HL-60 (cell line): ENCODE measurements at regions not wholly inside any gene's neighbourhood (a gene's known extent, or its start where the extent isn't known, plus 50 kb on each side); places are given as distances from the start of the nearest gene placed in this dataset.

Experiments
- DNase-seq, 2 experiments: peaks; one replicate each; pipeline ENCODE4 v3.0.0-alpha.2; 2010 to 2020; ENCODE audit warnings: low read depth in 1 of 2, low spot score in 1 of 2
- H3K27ac ChIP-seq: fragments of 250-450 bp; sonication (Bioruptor Pico); replicated peaks from 2 replicates; pipeline ENCODE4 v1.5.1; 2020; ENCODE audit warnings: mild to moderate bottlenecking, moderate library complexity
- H3K27me3 ChIP-seq: fragments of 250-450 bp; sonication (Bioruptor Pico); 2 replicates; pipeline ENCODE4 v1.5.1; 2021; ENCODE audit warnings: mild to moderate bottlenecking, moderate library complexity; ENCODE audit not compliant: insufficient read depth, poor library complexity, severe bottlenecking
- H3K4me3 ChIP-seq: replicated peaks from 2 replicates; pipeline ENCODE4 v1.5.1; 2011; ENCODE audit warnings: mild to moderate bottlenecking, control low read depth, low read length; ENCODE audit not compliant: insufficient read depth
- CTCF ChIP-seq: IDR thresholded peaks from one replicate; pipeline ENCODE4 v1.5.1; 2011; ENCODE audit warnings: low read length, control low read depth, inconsistent platforms; ENCODE audit not compliant: insufficient read depth
- GABPA ChIP-seq: IDR thresholded peaks from 2 replicates; pipeline ENCODE4 v1.6.1; 2012; ENCODE audit warnings: low read depth
- POLR2AphosphoS5 ChIP-seq: IDR thresholded peaks from 2 replicates; pipeline ENCODE4 v1.6.1; 2012; ENCODE audit warnings: low read depth
- REST ChIP-seq: IDR thresholded peaks from 2 replicates; pipeline ENCODE4 v1.6.1; 2012; ENCODE audit warnings: low read depth; ENCODE audit not compliant: insufficient replicate concordance
- SPI1 ChIP-seq: IDR thresholded peaks from 2 replicates; pipeline ENCODE4 v1.6.1; 2012; ENCODE audit warnings: low read depth, mild to moderate bottlenecking, borderline replicate concordance

GRCh38 chr3:87509401-87509800 is 233.0 kb upstream of the POU1F1 start:
- TF ChIP-seq CTCF: no peak
- no peak for TF ChIP-seq GABPA
- no peak for TF ChIP-seq REST
- no peak for TF ChIP-seq POLR2AphosphoS5
- TF ChIP-seq SPI1: no peak
- DNase-seq: no peak
- no peak overlapping the region for H3K27ac ChIP-seq
- no peak overlapping the region for H3K4me3 ChIP-seq
- no peaks in the 10 kb centered on the region for H3K27me3 ChIP-seq

- no peaks in the 10 kb centered on the region for H3K27me3 ChIP-seq
These were observed 232.5 kb upstream of the POU1F1 start for GRCh38 chr3:87508921-87509320.

GRCh38 chr3:87507753-87508152 is 231.4 kb upstream of the POU1F1 start:
- no peak for TF ChIP-seq GABPA
- TF ChIP-seq CTCF: no peak
- no peak for TF ChIP-seq REST
- TF ChIP-seq POLR2AphosphoS5: no peak
- TF ChIP-seq SPI1: no peak
- DNase-seq: no peak
- Histone ChIP-seq H3K27ac (no peak overlapping the region), H3K4me3 (no peak overlapping the region), H3K27me3 (no peaks in the 10 kb centered on the region)

More at GRCh38 chr3:87508921-87509320, 232.5 kb upstream of the POU1F1 start:
- no peak overlapping the region for H3K27ac ChIP-seq
- no peak for DNase-seq
- TF ChIP-seq GABPA (no peak), CTCF (no peak), SPI1 (no peak), POLR2AphosphoS5 (no peak), REST (no peak)
- H3K4me3 ChIP-seq: no peak overlapping the region
